Esophagus muscularis mucosa (tissue), 4 donors: ENCODE measurements at regions not wholly inside any gene's neighbourhood (a gene's known extent, or its start where the extent isn't known, plus 50 kb on each side); places are given as distances from the start of the nearest gene placed in this dataset.

Experiments
- DNase-seq: peaks from one replicate; pipeline ENCODE4 v3.0.0-alpha.2; 2017; ENCODE audit errors: extremely low spot score
- H3K27ac ChIP-seq, 4 donors: fragments of 200-600 bp; sonication (generic); replicated peaks in 1 of 4; 1 replicate in 3 of 4; 2 replicates in 1 of 4; pipeline ENCODE4 v1.5.1; 2016 to 2019; ENCODE audit warnings: mild to moderate bottlenecking in 1 of 4
- H3K27me3 ChIP-seq, 4 donors: fragments of 200-600 bp; sonication (generic); one replicate each; pipeline versions ENCODE4 v1.5.1 to v1.6.0; 2016 to 2019
- H3K36me3 ChIP-seq, 4 donors: fragments of 200-600 bp; sonication (generic); one replicate each; pipeline ENCODE4 v1.5.1; 2016 to 2019
- H3K4me1 ChIP-seq, 4 donors: fragments of 200-600 bp; sonication (generic); one replicate each; pipeline ENCODE4 v1.5.1; 2016 to 2019
- H3K4me3 ChIP-seq, 4 donors: fragments of 200-600 bp; sonication (generic); 1 replicate in 2 of 4; 2 replicates in 2 of 4; pipeline ENCODE4 v1.5.1; 2016 to 2019; ENCODE audit warnings: mild to moderate bottlenecking in 4 of 4, moderate library complexity in 1 of 4
- H3K9me3 ChIP-seq, 4 donors: fragments of 200-600 bp; sonication (generic); 1 replicate in 3 of 4; 2 replicates in 1 of 4; pipeline ENCODE4 v1.5.1; 2016 to 2019
- CTCF ChIP-seq, 3 experiments: fragments of 200-600 bp in 2 of 3; fragments of 450-650 bp in 1 of 3; sonication (generic) in 2 of 3; IDR thresholded peaks; one replicate each; pipeline ENCODE4 v1.5.1; 2017 to 2019; ENCODE audit warnings: antibody characterized with exemption in 3 of 3, mild to moderate bottlenecking in 2 of 3, moderate library complexity in 1 of 3
- EP300 ChIP-seq: sonication (generic); formaldehyde crosslinking; IDR thresholded peaks from one replicate; pipeline ENCODE4 v1.6.1; 2017; ENCODE audit warnings: antibody characterized with exemption
- POLR2A ChIP-seq: fragments of 450-650 bp; IDR thresholded peaks from one replicate; pipeline ENCODE4 v1.6.1; 2017; ENCODE audit warnings: antibody characterized with exemption, moderate library complexity, mild to moderate bottlenecking, low read depth
- POLR2AphosphoS5 ChIP-seq, 2 donors: sonication (generic); formaldehyde crosslinking; IDR thresholded peaks; one replicate each; pipeline ENCODE4 v1.6.1; 2017; ENCODE audit warnings: antibody characterized with exemption in 2 of 2
- WGBS: methylation state at CpG from one replicate; pipeline ENCODE4 v1.1.5; 2018; 5-methylcytosine and 5-hydroxymethylcytosine counted together
- intact Hi-C: fragments of 100-400 bp; cut with DNase I; formaldehyde crosslinking; loops from one replicate; pipeline ENCODE4 v1.15.1; 2023

GRCh38 chr19:28915737-28916460, 297.1 kb downstream of the UQCRFS1 start:
- Histone ChIP-seq H3K27me3 (peaks cover 0 to 36% (median 0%) of the 10 kb centered on the region in 4 donors), H3K9me3 (no peaks in the 10 kb centered on the region), H3K36me3 (no peaks in the 10 kb centered on the region), H3K4me1 (no peaks in the 10 kb centered on the region), H3K4me3 (no peak overlapping the region), H3K27ac (no peak overlapping the region)
- TF ChIP-seq EP300 (no peak), POLR2A (no peak), CTCF (IDR thresholded peaks at IDR 0.05) (no peak), POLR2AphosphoS5 (IDR thresholded peaks at IDR 0.05) (no peak)
- DNase-seq, result no peak
- 66% methylated on average over 8 of the region's 8 CpGs for WGBS
- intact Hi-C loops, result no loop called here

GRCh38 chr19:28915202-28915601, 297.7 kb downstream of the UQCRFS1 start:
- WGBS, result 67% methylated on average over 3 of the region's 3 CpGs
- intact Hi-C loops, result no loop called here

GRCh38 chr19:28914173-28914572, 298.8 kb downstream of the UQCRFS1 start:
- H3K27me3 ChIP-seq, result peaks cover 0 to 44% (median 0%) of the 10 kb centered on the region in 4 donors
- DNase-seq, result no peak
- H3K27ac ChIP-seq, result no peak overlapping the region
- TF ChIP-seq EP300 (no peak), POLR2AphosphoS5 (IDR thresholded peaks at IDR 0.05) (no peak), CTCF (IDR thresholded peaks at IDR 0.05) (no peak), POLR2A (no peak)
- no peak overlapping the region for H3K4me3 ChIP-seq
- H3K4me1 ChIP-seq, result no peaks in the 10 kb centered on the region
- intact Hi-C loops, result no loop called here
- H3K9me3 ChIP-seq, result no peaks in the 10 kb centered on the region
- H3K36me3 ChIP-seq, result no peaks in the 10 kb centered on the region

More at GRCh38 chr19:28915202-28915601, 297.7 kb downstream of the UQCRFS1 start:
- no peaks in the 10 kb centered on the region for H3K36me3 ChIP-seq
- no peaks in the 10 kb centered on the region for H3K9me3 ChIP-seq
- no peaks in the 10 kb centered on the region for H3K4me1 ChIP-seq
- no peak for TF ChIP-seq POLR2A
- TF ChIP-seq EP300, result no peak
- no peak for TF ChIP-seq POLR2AphosphoS5 (IDR thresholded peaks at IDR 0.05)
- no peak for TF ChIP-seq CTCF (IDR thresholded peaks at IDR 0.05)
- no peak for DNase-seq
- H3K27me3 ChIP-seq, result peaks cover 0 to 38% (median 0%) of the 10 kb centered on the region in 4 donors
- H3K4me3 ChIP-seq, result no peak overlapping the region
- H3K27ac ChIP-seq, result no peak overlapping the region

- no peak overlapping the region for H3K4me3 ChIP-seq
- H3K36me3 ChIP-seq, result no peaks in the 10 kb centered on the region
- H3K27ac ChIP-seq, result no peak overlapping the region
- 63% methylated on average over 6 of the region's 6 CpGs for WGBS
- H3K27me3 ChIP-seq, result peaks cover 0 to 47% (median 0%) of the 10 kb centered on the region in 4 donors
- TF ChIP-seq POLR2AphosphoS5 (IDR thresholded peaks at IDR 0.05) (no peak), CTCF (IDR thresholded peaks at IDR 0.05) (no peak), EP300 (no peak), POLR2A (no peak)
- H3K4me1 ChIP-seq, result no peaks in the 10 kb centered on the region
- intact Hi-C loops, result no loop called here
- no peaks in the 10 kb centered on the region for H3K9me3 ChIP-seq
- DNase-seq, result no peak
Measured at GRCh38 chr19:28913626-28914025, 299.3 kb downstream of the UQCRFS1 start.

- Histone ChIP-seq H3K9me3 (no peaks in the 10 kb centered on the region), H3K27ac (no peak overlapping the region), H3K36me3 (no peaks in the 10 kb centered on the region), H3K4me3 (no peak overlapping the region), H3K4me1 (no peaks in the 10 kb centered on the region), H3K27me3 (peaks cover 0 to 51% (median 0%) of the 10 kb centered on the region in 4 donors)
- DNase-seq, result no peak
- WGBS, result 72% methylated on average over 8 of the region's 8 CpGs
- intact Hi-C loops, result no loop called here
- TF ChIP-seq POLR2A (no peak), CTCF (IDR thresholded peaks at IDR 0.05) (no peak), EP300 (no peak), POLR2AphosphoS5 (IDR thresholded peaks at IDR 0.05) (no peak)
Measured at GRCh38 chr19:28908941-28909340, 304.0 kb downstream of the UQCRFS1 start.
